OCI-LY7 (cell line): ENCODE measurements at regions not wholly inside any gene's neighbourhood (a gene's known extent, or its start where the extent isn't known, plus 50 kb on each side); places are given as distances from the start of the nearest gene placed in this dataset.
"Not testable (repeated sequence)": the region's sequence is repeated elsewhere in the genome, so short reads cannot be mapped to it uniquely, and the experiment has no call there.

Experiments
- BruUV-seq: library from RNA; stranded (reverse); fragments of 400-500 nt; replicated peaks from 2 replicates; lab custom pipeline; 2021; lab: Mats Ljungman, UMichigan
- CTCF ChIA-PET: fragments of 300-600 bp; sonication (Branson Sonifier 250); formaldehyde crosslinking; loops from one replicate; lab custom pipeline; 2022; ENCODE audit warnings: antibody characterized with exemption; ENCODE audit not compliant: unreplicated experiment; lab: Charles Lee
- POLR2A ChIA-PET: fragments of 300-600 bp; sonication (Branson Sonifier 250); formaldehyde crosslinking; loops from one replicate; lab custom pipeline; 2022; ENCODE audit warnings: antibody characterized with exemption; lab: Charles Lee
- DNase-seq: peaks from one replicate; pipeline ENCODE4 v3.0.0-alpha.2; 2015; ENCODE audit warnings: low spot score
- H2AFZ ChIP-seq: fragments of 200-600 bp; sonication (generic), shearing (Covaris generic); 2 replicates; pipeline ENCODE4 v1.6.1; 2014; ENCODE audit warnings: mild to moderate bottlenecking, antibody characterized with exemption, low read length, moderate library complexity
- H3K27ac ChIP-seq: fragments of 200-600 bp; sonication (generic); 2 replicates; pipeline ENCODE4 v1.5.1; 2014; ENCODE audit warnings: mixed run types, low read depth, mild to moderate bottlenecking, moderate library complexity, low read length, inconsistent platforms; ENCODE audit not compliant: poor library complexity, severe bottlenecking
- H3K36me3 ChIP-seq: fragments of 200-600 bp; sonication (generic); 2 replicates; pipeline ENCODE4 v1.6.1; 2014; ENCODE audit warnings: mild to moderate bottlenecking, antibody characterized with exemption, low read length, moderate library complexity, mixed read lengths; ENCODE audit not compliant: insufficient read depth
- H3K4me1 ChIP-seq: fragments of 200-600 bp; sonication (generic); 2 replicates; pipeline ENCODE4 v1.5.1; 2014; ENCODE audit warnings: mild to moderate bottlenecking, low read length; ENCODE audit not compliant: insufficient read depth, poor library complexity, severe bottlenecking
- H3K4me2 ChIP-seq: fragments of 200-600 bp; sonication (generic); 2 replicates; pipeline ENCODE4 v1.6.1; 2014; ENCODE audit warnings: mild to moderate bottlenecking, low read length
- H3K4me3 ChIP-seq: fragments of 200-600 bp; sonication (generic); 2 replicates; pipeline ENCODE4 v1.5.1; 2014; ENCODE audit warnings: mild to moderate bottlenecking, low read depth, low read length; ENCODE audit not compliant: poor library complexity, severe bottlenecking
- H3K79me2 ChIP-seq: fragments of 200-600 bp; sonication (generic); 2 replicates; pipeline ENCODE4 v1.6.1; 2016; ENCODE audit warnings: low read depth, mild to moderate bottlenecking, low read length, moderate library complexity, mixed read lengths; ENCODE audit not compliant: insufficient read depth
- H3K9me2 ChIP-seq: fragments of 200-600 bp; sonication (generic); 2 replicates; pipeline ENCODE4 v1.6.1; 2016; ENCODE audit warnings: mild to moderate bottlenecking, low read length, mixed read lengths; ENCODE audit not compliant: insufficient read depth
- H3K9me3 ChIP-seq: fragments of 200-600 bp; sonication (generic); 2 replicates; pipeline ENCODE4 v1.6.1; 2014; ENCODE audit warnings: mild to moderate bottlenecking, mixed run types, low read length, mixed read lengths
- H4K20me1 ChIP-seq: fragments of 200-600 bp; sonication (generic); 2 replicates; pipeline ENCODE4 v1.6.1; 2014; ENCODE audit warnings: mild to moderate bottlenecking, antibody characterized with exemption, low read length, moderate library complexity, mixed read lengths; ENCODE audit not compliant: insufficient read depth
- intact Hi-C: fragments of 100-400 bp; cut with micrococcal nuclease; formaldehyde crosslinking; loops from one replicate; pipeline ENCODE4 v1.10.0; 2022; ENCODE audit not compliant: unreplicated experiment
- TF ChIP-seq, protein P1 (sequence below): fragments of 200-600 bp; sonication (generic); conservative IDR thresholded peaks from 2 replicates; pipeline ENCODE4 v1.5.1; 2014; ENCODE audit warnings: mild to moderate bottlenecking, antibody characterized with exemption, low read length, moderate library complexity, mixed read lengths

DNA sequence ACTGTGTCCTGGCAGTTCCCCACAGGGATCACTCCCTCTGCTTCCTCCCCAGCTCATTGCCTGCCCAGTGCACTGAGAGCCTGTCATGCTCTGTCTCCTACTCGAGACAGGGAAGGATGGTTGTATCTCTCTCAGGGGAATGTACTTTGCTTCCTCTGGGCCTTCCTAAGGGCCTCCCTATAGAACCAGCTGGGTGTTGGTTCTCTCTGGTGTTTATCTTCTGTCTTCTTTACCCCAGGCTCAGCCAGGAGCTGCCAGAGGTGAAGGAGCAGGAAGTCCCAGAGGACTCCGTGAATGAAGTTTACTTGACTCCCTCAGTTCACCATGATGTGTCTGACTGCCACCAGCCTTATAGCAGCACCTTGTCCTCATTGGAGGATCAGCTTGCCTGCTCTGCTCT, 330.3 kb upstream of the COX7C start:
- CTCF ChIA-PET, H3K4me3 ChIP-seq, BruUV-seq, H3K36me3 ChIP-seq, H3K4me1 ChIP-seq, H3K9me3 ChIP-seq, H3K9me2 ChIP-seq, H3K79me2 ChIP-seq, DNase-seq, intact Hi-C loops, H3K4me2 ChIP-seq, H2AFZ ChIP-seq, H3K27ac ChIP-seq, H4K20me1 ChIP-seq, POLR2A ChIA-PET: not testable (repeated sequence)

- DNase-seq, intact Hi-C loops, H3K4me1 ChIP-seq, BruUV-seq, CTCF ChIA-PET, POLR2A ChIA-PET, H3K36me3 ChIP-seq, H3K4me2 ChIP-seq, H3K79me2 ChIP-seq, H2AFZ ChIP-seq, H3K9me3 ChIP-seq, H3K4me3 ChIP-seq, H4K20me1 ChIP-seq, H3K27ac ChIP-seq, H3K9me2 ChIP-seq: not testable (repeated sequence)
These were observed 328.0 kb upstream of the COX7C start for GRCh38 chr5:86289786-86290185.

DNA sequence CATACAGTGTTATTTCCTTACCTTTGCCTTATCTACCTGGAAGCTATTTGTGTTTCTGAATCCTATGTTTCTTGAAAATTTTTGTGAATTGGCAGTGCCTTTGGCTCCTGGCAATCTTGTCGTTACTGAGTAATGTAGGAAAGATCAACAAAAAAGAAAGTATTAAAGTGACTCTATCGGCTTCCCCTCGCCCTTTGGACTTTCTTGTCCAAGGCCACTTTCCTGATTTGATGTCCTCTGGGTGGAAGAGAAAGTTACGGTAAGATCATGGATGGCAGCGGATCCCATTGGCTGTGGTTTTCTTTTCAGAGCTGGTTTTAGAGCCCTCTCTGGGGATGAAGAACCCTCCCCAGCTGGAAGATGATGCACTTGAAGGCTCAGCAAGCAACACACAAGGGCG, 324.9 kb upstream of the COX7C start:
- H3K4me2 ChIP-seq, H3K79me2 ChIP-seq, H3K9me2 ChIP-seq, CTCF ChIA-PET, DNase-seq, H3K36me3 ChIP-seq, H3K27ac ChIP-seq, H3K4me1 ChIP-seq, H4K20me1 ChIP-seq, H2AFZ ChIP-seq, H3K9me3 ChIP-seq, POLR2A ChIA-PET, H3K4me3 ChIP-seq, intact Hi-C loops, BruUV-seq: not testable (repeated sequence)

DNA sequence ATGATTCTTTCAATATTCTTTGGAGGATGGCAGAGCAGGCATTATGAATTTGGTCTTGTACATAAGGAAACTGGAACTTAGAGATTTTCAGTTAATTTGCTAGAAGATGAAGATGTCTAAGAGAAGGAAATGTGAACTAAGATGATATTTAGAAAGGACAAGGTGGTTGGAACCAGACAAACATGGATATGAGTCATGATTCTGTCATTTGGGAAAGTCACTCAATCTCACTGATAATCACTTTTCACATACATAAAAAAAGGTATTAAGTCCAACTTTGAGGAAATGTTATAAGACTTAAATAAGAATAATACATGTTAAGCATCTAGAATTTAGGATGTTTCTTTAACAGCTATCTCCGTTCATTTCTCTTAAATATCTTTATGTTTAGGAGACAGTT, 315.1 kb upstream of the COX7C start:
- POLR2A ChIA-PET, H3K4me3 ChIP-seq, CTCF ChIA-PET, intact Hi-C loops, H2AFZ ChIP-seq, H3K36me3 ChIP-seq, H3K79me2 ChIP-seq, H3K9me3 ChIP-seq, H4K20me1 ChIP-seq, H3K9me2 ChIP-seq, DNase-seq, BruUV-seq, H3K27ac ChIP-seq, H3K4me2 ChIP-seq, H3K4me1 ChIP-seq: not testable (repeated sequence)

- H3K4me1 ChIP-seq, H3K36me3 ChIP-seq, intact Hi-C loops, H3K27ac ChIP-seq, H3K4me3 ChIP-seq, CTCF ChIA-PET, H3K9me3 ChIP-seq, BruUV-seq, H3K9me2 ChIP-seq, H4K20me1 ChIP-seq, H3K4me2 ChIP-seq, H2AFZ ChIP-seq, H3K79me2 ChIP-seq: not testable (repeated sequence)
- POLR2A ChIA-PET = interaction anchor here (0.7 kb wide), 1 partner anchor 1005 kb away, joined by 3 read pairs; no protein-coding TSS in a partner anchor
- TF ChIP-seq, protein P1, sequence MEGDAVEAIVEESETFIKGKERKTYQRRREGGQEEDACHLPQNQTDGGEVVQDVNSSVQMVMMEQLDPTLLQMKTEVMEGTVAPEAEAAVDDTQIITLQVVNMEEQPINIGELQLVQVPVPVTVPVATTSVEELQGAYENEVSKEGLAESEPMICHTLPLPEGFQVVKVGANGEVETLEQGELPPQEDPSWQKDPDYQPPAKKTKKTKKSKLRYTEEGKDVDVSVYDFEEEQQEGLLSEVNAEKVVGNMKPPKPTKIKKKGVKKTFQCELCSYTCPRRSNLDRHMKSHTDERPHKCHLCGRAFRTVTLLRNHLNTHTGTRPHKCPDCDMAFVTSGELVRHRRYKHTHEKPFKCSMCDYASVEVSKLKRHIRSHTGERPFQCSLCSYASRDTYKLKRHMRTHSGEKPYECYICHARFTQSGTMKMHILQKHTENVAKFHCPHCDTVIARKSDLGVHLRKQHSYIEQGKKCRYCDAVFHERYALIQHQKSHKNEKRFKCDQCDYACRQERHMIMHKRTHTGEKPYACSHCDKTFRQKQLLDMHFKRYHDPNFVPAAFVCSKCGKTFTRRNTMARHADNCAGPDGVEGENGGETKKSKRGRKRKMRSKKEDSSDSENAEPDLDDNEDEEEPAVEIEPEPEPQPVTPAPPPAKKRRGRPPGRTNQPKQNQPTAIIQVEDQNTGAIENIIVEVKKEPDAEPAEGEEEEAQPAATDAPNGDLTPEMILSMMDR = peak; percentile 70
- peak; percentile 30 for DNase-seq
These were observed 312.7 kb upstream of the COX7C start for GRCh38 chr5:86305050-86305449.
